ENCODE measurements at regions not wholly inside any gene's neighbourhood (a gene's known extent, or its start where the extent isn't known, plus 50 kb on each side); places are given as distances from the start of the nearest gene placed in this dataset.
A peak's percentile ranks its signal among the peaks of the same experiment; 100 is the strongest.

DNA sequence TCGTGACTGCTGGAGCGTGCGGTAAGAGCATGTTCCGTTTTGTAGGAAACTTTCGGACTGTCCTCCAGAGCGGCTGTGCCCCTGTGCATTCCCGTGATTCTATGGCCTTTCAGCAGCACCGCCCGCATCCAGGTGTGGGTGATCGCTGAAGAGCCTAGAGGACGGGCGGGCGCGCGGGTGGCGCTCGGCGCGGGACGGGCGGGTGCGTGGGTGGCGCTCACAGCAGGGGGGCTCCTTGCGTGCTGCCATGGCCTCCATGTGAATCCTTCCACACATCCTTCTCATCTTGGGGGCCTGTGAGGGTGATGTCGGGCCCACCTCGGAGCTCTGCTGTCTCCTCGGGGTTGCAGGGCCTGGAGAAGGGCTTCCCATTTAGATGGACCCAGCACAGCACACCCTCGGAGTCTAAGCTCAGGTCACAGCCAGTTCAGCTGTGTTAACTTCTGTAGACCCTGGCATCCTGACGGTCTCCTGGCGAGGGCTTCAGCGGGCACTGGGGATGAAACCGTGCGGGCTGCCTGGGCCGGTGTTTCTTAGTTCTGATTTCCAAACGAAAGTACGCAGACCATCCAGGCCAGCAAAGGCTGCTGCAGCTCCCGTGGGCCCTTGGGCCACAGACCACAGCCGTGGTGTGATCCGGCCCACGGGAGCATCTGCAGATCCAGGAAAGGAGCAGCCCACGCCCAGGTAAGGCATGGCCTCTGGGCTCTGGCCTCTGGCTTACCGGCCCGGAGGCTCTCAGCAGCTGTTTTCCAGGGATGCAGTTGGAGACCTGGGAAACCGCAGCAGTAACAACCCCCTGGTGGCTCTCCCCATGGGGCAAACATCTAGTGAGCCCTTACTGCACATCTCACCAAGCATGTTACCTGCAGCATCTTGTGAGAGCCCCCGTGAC, 339.4 kb downstream of the FOXL1 start:
- no peak for DNase-seq

DNA sequence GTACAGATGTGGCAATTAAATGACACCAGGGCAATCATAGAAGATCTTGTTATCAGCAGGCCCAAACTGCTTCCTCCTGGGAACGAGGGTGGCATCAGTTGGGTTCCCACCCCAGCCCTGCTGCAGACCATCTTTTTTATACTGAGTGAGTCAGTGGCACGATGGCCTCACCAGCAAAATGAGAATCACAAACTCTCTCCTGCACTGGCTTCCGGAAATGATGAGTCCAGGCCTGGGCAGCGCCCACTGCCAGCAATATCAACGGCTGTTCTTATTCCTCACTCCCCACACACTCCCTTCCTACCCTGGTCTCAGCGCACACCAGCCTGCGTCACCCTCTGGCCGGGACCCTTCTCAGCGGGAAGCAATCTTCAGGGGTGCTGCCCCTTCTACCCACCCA, 340.3 kb downstream of the FOXL1 start:
- peak; percentile 43 for DNase-seq

DNA sequence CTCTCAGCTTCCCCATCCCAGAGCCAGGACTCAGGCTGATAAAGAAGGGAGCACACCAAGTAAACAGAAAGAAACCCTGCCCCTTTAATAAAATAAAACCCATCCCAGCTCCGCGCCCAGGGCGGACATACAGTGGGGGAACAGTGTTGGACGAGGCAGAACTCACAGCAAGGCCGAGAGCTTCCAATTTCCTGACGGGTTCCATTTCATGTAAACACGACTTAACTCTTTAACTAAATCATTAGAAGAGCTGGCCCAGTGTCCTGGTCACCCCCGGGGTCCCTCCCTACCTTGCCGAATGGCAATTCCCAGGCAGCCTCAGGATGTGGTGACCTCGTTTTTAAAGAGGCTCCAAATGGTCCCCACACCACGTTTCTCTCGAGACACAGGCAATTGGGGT, 340.7 kb downstream of the FOXL1 start:
- peak; percentile 63 for DNase-seq

DNA sequence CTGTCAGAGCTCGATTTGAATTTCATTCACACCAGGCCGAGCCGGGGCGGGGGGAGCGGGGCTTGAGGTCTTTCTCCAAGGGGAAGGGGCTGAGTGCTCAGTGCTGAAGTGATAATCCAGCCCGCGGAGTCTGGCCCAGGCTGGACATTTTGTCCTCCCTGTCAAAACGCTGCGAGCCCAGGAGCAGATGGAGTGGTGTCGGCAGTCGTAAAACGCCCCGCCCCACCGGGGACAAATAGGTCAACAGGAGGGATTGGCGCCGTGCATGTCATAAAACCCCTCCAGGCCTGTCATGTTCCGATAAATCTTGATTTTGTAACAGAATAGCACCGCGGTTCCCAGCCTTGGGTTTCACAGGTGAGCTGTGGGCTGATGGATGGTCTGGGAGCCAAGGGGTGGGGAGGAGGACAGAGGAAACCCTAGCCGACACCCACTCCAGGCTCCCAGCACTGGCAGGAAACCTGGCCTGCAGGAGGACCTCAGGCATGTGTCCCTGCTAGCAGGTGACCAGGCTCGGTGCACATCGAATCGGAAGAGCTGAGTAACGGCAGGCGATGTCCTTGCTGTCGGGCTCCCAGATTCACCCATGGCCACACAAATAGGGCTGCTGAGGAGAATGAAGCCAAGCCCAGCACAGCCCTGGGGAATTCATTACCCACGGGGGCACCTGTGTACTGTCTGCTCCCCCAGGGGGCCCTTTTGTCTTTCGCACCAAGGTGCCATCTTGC, 341.4 kb downstream of the FOXL1 start:
- DNase-seq: peak; percentile 63

DNA sequence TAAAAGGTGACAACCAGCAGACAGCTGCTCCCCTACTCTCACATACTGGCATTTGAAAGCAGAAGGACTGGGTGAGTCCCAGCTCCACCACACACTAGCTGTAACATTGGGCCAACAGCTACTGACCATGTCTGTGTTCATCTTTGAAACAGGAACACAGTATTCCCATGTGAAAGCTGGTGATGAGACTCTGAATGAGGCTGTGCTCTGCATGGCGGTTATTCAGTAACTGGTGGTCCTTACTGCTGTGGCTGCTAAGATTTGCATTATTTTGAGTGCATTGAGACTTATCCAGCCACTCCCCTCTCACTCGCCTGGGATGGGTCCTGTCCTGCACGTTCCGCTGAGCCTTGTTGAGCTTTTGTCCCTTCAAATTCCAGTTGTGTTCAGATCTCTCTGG, 342.9 kb downstream of the FOXL1 start:
- no peak for DNase-seq

DNA sequence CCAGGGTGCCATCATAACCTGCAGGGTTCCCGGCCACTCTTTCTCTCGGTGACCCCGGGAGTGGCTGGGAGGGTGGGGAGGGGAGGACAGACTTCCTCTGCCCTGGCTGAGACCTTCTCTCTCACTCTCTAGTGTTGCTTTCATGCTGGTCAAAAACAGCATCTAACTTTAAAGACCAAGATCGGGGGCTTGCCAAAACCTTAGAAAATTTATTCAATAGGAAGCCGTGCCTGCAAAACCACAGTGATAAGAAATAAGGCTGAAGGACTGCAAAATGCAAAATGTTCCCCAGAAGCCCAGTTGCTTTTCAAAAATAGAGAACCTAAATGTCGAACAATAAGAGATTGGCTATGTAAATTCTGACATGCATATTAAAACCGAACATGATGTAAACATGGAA, 344.0 kb downstream of the FOXL1 start:
- DNase-seq: no peak

DNA sequence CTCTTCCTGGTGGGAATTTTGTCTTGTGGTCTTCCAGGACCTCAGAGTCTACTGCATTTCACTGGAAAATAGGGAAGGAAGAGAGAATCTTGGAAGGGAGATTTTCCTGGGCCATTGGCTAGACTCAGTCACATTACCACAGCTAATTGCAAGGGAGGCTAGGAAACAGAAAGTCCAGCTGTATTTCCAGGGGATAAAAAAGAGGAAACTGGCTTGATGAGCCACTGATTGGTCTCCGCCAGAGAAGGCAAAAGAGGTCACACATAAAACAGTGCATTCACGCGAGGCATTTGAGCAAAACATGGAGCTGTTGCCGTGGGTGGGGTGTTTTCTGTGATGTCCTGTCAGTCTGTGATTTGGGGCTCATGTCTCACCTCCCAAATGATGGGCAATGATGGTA, 345.3 kb downstream of the FOXL1 start:
- no peak for DNase-seq

DNA sequence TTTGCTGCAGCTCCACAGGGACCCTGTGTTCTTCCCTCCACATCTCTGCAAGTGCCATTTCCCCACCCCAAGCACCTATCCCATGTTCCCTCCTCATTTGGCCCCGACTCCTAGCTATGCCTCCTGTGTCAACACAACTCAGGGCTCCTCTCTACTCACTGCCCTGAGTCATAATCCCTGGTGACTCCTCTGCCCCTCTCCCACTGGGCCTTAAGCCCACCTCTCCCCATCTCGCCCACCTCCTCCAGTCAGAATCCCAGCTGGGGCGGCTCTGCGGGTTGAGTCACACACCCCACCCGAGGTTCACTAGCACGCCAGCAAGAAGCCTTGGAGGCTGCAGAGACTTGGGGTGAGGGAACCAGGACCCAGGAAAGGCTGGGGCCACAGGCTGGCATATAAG, 346.2 kb downstream of the FOXL1 start:
- DNase-seq: no peak

DNA sequence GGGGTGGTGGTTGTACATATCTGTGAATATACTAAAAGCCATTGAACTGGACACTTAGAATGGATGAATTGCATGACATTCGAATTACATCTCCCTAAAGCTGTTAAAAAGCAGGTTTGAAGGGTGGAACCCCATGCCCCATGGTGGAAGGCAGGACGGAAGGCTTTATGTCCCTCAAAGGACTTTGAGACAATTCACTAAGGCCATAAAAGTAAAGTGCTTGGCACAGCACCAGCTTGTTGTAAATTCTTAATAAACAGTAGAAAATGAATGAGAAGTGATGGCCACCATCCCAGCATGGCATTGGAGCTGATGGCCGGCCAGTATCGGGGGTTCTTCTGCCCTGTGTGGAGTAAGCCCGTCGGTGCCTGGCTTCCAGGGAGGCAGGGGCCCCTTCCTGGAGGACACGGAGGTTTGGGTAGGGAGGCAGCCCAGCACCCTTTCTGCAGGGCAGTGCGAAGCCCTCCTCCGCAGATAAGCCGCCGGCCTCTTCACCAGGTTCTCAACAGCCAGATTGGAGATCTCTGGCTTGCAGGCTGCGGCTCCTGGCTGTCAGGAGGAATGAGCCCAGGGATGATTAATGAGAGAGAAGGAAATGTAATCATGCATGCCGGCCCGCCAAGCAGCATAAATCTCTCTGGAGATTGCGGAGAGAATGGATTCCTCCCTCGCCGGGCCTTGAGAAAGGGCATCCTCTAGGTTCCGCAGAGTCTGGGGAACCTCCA, 346.9 kb downstream of the FOXL1 start:
- DNase-seq: peak; percentile 75

DNA sequence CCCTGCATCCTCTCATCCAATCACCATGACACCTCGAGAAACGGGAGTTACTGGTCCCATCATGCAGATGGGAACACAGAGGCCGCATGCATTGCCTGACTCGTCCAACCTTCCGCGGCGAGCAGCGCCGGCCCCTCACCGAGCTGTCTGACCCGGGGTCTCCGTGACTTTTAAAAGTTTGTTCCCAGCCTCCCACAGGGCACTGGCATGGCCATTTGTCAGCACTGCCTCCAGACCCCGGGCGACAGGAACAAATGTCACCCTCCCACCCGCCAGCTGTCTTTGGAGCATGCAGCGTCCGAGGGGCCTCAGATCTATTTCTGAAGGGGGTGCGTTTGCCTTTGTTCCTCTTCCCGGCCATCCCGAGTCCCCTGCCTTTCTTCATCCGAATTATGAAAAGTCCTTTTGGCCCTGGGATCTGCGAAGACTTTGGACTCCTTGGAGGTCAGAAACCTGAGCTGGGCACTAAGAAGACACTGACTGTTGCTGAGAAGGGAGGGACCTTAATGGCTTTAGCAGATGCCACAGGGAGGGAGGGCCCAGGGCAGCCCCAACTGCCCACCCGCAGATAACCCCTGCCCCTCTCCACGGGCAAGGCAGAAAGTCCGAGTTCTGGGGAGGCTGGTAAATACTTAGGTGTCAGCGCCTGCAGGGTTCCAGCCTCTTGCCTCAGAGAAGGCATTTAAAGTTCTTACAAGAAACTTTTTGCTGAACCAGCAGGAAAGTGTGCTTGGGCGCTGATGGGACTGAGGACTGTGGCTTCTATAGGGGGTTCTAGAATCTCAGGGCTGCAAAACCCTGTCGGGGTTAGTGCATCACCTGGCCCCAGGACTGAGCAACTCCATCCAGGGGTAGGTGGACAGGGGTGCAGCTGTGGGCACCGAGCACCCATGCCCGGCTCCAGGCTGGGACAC, 348.1 kb downstream of the FOXL1 start:
- DNase-seq: peak; percentile 69

DNA sequence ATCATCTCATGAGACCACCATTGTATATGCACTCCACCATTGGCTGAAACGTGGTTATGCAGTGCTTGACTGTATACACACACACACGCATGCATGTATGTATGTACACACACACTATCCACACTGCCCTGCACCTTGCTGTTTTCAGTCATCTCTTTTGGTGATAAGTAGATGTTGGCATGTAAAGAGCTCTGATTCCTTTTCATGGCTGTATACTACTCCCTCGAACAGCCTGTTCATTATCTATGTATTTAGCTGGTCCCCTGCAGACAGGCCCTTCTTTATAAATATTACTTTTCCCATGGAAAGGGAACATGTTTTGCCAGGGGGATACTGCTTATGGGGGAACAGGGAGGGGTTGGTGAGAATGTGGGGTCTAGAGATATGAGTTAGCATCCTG, 349.4 kb downstream of the FOXL1 start:
- DNase-seq: no peak

DNA sequence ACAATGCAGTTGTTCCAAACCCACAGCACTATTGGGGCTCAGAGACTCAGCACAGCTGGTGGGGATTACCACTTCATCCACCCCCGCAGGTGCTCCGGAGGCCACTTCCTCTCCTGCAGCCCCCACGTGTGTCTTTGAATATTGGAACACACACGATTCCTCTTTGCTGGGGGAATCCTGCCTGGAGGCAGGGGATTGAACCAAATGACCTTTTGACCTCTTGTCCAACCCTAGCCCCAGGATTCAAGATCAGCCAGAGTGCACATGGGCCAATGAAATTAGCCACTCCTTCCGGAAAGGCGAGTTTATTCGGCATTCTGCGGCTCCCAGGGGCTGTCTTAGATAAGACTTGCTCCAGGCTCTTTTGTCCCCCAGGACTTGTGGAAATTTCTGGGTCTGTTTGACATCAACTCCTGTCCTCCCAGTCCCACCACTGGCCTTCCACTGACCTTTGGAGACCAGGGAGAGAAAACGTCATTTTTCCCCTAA, 350.2 kb downstream of the FOXL1 start:
- no peak for DNase-seq

DNA sequence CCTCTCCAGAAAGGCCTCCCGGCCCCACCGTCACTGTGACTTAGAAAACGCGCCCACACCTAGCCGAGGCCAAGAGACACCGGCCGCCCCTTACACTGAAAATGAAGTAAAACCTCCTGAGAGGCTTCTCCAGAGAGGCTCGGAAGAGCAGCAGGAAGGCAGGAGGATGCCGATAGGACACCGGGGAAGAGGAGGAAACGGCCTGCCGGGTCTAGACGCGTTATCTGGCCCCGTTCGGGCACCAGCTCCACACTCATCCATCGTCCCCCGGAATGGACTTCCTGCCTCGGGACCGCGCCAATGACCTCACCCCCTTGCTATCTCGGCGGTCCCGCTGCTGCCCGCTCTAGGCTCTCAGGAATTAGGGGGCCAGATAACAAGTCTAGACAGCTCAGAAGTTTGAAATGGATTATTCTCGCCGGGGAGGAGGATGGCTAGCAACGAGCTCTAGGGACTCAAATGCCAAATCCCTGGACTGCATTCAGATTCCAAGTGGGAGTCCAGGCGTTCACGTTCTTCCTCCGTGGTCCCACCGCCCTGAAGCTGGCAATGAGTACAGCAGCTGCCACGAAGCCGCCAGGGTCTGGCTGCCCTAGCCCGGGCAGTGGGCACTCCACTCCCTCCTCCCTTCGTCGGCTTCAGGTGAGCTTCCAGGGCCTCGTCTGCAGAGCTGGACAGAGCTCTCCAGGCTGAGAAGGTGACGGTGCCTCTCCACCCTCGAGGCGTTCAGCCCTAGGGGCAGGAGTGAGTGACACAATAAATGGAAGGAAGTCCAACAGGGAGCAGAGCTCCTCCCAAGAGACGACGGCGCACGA, 350.9 kb downstream of the FOXL1 start:
- DNase-seq: peak; percentile 51

DNA sequence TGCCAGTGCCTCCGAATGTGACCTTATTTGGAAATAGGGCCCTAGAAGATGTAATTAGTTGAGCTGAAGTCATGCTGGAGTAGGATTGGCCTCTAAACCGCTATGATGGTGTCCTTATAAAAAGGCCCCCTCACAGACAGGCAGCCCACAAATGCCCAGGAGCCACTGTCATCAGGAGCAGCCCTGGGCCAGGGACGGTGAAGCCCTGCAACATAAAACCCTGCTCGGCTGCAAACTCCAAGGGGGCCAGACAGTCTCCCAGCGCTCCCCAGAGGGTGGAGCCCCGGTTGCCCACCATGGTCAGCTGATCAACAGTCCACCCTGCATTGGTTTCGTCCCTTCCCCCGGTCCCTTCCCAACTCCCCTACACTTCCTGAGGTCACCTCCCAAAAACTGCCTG, 351.7 kb downstream of the FOXL1 start:
- DNase-seq: no peak

DNA sequence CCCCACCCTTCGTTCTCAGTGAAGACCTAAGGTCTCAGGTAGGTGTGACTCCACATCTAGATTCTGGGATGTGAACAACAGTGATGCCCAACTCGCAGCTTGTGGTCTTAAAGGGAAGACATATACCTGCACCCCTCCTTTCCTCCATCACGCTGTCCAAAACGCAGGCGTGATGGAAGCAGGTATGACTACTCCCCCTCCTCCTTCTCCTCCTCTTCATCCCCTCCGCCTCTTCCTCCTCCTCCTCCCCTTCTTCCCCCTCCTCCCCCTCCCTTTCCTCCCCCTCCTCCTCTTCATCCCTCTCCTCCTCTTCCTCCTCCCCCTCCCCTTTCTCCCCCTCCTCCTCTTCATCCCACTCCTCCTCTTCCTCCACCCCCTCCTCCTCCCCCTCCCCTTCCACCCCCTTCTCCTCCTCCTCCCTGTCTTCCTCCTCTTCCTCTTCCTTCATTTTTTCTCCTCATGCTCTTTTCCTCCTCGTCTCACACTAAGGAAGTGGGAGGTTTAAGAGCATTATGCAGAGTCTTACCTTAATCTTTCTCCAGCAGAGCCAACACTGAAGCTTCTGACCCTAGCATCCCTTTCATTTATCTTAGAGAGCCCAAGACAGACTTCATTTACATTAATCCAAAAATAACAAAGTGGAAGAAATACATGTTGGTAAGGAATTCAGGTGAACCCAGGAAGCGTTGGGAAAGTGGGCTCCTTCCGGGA, 352.5 kb downstream of the FOXL1 start:
- DNase-seq: no peak

DNA sequence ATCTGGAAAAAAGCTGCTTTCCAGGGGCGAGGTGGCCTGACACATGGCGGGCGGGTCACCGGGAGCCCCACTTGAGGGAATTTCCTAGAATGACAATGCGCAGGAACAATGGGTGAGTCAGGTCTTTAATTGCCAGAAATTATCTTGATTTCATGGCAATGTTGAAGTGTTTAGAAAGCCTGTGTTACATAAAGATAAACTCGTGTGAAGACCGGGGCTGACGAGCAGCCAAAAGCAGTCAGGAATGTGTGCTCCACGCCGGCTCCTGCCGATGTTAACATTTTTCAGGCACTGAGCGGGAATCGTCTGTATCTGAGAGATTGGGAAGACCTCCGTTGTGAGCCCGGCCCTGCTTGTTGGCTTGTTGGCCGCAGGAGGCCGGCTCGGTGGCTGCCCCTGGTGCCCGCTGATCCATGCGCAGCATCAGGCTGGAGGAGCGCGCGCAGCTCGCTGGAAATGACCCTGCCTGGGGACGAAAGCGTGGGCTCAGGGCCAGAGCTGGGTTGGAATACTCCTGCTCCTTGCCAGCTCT, 353.1 kb downstream of the FOXL1 start:
- peak; percentile 68 for DNase-seq

DNA sequence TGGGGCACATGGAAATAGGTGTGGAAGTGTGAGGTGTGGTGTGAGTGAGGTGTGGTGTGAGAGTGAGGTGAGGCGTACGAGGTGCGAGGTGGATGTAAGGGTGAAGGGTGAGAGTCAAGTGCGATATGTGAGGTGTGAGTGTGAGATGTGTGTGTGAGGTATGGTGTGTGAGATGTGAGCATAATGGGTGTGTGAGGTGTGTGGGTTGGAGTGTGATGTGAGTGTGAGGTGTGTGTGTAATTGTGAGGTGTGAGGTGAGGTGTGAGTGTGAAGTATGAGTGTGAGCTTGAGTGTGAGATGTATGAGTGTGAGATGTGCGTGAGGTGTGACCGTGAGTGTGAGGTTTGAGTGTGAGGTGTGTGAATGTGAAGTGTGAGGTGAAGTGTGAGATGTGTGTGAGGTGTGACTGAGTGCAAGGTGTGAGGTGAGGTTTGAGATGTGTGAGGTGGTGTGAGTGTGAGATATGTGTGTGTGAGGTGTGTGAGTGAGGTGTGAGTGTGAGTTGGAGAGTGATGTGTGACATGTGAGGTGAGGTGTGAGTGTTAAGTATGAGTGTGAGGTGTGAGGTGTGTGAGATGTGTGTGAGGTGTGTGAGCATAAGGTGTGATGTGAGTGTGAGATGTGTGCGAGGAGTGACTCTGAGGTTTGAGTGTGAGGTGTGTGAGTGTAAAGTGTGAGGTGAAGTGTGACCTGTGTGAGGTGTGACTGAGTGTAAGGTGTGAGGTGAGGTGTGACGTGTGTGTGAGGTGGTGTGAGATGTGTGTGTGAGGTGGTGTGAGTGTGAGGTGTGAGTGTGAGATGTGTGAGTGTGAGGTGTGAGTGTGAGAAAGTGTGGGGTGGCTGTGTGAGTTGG, 354.0 kb downstream of the FOXL1 start:
- DNase-seq: no peak

DNA sequence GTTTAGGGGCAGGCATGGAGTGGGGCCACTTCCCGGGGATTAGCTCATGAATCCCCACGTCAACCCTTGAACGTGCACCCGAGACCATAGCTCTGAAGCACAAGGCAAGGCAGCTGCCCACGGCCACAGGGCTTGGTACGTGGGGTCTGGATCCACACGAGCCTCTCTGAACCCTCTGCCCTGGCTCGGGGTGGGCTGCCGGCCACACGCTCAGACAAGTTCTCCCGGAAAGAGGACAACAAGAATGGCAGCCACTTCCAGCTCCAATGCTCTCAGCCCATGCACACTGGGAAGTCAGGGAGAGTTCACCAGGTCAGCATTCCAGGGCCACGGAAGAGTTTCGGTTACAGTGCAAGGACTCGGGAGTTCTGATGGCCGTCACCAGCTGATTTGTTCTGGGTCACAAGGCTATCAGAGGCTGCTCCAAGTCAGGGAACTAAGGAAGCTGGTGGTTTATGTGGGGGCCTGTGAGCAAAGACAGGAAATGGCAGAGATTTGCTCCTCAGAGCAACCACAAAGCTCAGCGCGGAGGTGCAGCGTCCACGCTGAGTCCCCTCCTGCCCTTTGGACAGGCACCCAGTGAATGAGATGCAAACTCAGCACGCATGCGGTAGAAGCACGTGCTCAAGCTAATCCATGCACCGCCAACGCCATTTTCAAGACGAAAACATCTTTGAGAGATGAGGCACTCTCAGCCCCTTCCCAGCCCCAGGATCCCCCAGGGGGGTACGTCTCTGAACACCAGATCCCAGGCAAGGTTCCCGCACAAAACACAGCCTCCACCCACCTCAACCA, 356.4 kb downstream of the FOXL1 start:
- DNase-seq: no peak
